ENCODE measurements at regions not wholly inside any gene's neighbourhood (a gene's known extent, or its start where the extent isn't known, plus 50 kb on each side); places are given as distances from the start of the nearest gene placed in this dataset.
A peak's percentile ranks its signal among the peaks of the same experiment; 100 is the strongest.
"Not testable (repeated sequence)": the region's sequence is repeated elsewhere in the genome, so short reads cannot be mapped to it uniquely, and the experiment has no call there.

DNA sequence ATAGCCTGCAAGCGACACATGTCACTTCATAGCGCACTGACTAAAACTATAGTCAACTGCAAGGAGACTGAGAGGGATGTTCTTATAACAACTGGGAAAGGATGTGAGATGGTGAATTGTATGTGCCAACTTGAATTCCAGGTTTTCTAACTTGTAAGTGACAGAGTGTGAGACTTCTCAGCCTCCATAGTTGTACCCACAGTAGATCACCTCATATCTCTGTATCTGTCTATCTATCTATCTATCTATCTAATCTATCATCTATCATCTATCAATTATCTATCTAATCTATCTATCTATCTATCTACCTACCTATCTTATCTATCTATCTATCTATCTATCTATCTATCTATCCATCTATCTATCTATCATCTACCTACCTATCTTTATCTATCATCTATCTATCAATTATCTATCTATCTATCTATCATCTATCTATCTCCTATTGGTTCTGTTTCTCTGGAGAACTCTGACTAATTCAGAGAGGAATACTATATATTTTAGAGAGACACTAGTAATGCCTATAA lies 162.3 kb downstream of the CTH start:
- no peak for TF ChIP-seq JUND (IDR thresholded peaks at IDR 0.05; ENCODE audit: low read depth)
- in situ Hi-C loops (cut with HindIII; ENCODE audit: low pct_unique_long_range_greater_than_20kb, low sequenced_read_pairs), result no loop called here
- DNase-seq (ENCODE audit: low read depth in 1 of 2, low spot score in 1 of 2), result no peak

DNA sequence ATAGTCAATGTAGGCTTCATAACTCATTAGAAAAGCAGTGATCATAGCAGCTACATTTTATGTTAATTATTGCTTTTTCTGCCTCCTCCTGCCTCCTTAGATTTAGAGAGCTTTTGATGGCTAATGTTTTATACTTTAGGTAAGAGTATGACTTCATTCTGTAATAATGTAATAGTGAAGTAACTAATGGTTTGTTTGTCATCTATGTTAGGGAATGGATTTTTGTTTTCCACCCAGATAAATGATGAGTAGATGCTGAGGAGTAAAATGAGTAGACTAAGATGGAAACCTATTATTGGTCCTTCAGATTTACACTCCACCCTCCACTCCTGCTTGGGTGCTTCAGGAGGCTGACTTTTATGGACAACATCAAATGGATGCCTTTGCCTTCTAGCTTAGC lies 170.6 kb downstream of the CTH start:
- in situ Hi-C loops (cut with HindIII; ENCODE audit: low pct_unique_long_range_greater_than_20kb, low sequenced_read_pairs), result no loop called here
- TF ChIP-seq JUND (IDR thresholded peaks at IDR 0.05; ENCODE audit: low read depth), result no peak
- DNase-seq (ENCODE audit: low read depth in 1 of 2, low spot score in 1 of 2), result no peak

DNA sequence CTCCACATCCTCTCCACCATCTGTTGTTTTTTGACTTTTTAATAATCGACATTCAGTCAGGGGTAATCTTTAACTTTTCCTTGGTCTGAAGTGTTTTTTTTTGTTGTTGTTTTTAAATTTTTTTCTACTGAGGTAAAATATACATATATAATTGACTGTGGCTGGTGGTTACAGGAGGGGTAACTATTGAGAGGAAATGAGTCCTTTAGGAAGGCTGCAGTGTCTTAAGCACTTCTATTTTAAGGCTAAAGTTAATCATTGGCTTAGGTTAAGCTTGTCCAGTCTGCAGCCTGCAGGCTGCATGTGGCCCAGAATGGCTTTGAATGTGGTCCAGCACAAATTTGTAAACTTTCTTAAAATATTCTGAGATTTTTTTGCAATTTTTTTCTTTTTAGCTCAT lies 172.5 kb downstream of the CTH start:
- TF ChIP-seq JUND (IDR thresholded peaks at IDR 0.05; ENCODE audit: low read depth), result no peak
- in situ Hi-C loops (cut with HindIII; ENCODE audit: low pct_unique_long_range_greater_than_20kb, low sequenced_read_pairs), result no loop called here
- DNase-seq (ENCODE audit: low read depth in 1 of 2, low spot score in 1 of 2), result no peak

DNA sequence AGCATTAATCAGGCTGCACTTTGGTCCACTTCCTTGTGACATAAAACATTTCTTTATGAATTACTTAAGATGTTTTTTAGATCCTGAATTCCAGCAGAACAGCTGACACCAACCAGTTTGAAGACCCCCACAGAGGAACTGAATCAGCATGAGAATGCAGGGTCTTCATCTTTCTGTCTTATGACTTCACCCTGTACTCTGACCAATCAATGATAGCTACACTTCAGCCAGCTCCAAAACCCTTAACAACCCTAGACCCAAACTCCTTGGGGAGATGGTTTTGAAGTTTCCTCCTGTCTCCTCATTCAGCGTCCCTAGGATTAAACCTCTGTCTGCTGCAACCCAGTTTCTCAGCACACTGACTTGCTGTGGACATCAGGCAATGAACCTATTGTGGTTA lies 175.0 kb downstream of the CTH start:
- DNase-seq (ENCODE audit: low read depth in 1 of 2, low spot score in 1 of 2), result no peak
- TF ChIP-seq JUND (IDR thresholded peaks at IDR 0.05; ENCODE audit: low read depth), result no peak
- in situ Hi-C loops (cut with HindIII; ENCODE audit: low pct_unique_long_range_greater_than_20kb, low sequenced_read_pairs), result no loop called here

DNA sequence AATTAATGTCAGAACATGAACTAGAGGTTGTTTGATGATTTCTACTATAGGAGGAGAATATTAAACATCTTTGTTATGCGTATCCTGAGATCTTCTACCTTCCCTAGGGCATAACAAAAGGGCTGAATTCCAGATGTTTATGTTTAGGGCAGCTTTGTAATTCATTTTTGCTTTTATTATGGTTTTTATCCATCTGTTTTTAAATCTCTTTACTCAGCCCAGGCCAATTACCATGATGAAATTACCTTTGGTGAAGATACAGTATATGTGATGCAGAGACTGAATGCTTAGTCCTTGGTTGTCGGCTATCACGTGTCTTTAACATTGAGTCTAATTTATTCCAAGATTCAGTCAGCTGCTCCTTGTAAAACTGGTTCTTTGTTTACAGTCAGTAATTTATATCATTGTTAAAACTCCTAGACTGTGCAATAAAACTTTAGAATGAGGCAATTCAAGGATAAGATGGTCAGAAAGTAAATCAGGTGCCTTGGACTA lies 176.9 kb downstream of the CTH start:
- no peak for DNase-seq (ENCODE audit: low read depth in 1 of 2, low spot score in 1 of 2)
- TF ChIP-seq JUND (IDR thresholded peaks at IDR 0.05; ENCODE audit: low read depth), result no peak
- in situ Hi-C loops (cut with HindIII; ENCODE audit: low pct_unique_long_range_greater_than_20kb, low sequenced_read_pairs), result no loop called here

DNA sequence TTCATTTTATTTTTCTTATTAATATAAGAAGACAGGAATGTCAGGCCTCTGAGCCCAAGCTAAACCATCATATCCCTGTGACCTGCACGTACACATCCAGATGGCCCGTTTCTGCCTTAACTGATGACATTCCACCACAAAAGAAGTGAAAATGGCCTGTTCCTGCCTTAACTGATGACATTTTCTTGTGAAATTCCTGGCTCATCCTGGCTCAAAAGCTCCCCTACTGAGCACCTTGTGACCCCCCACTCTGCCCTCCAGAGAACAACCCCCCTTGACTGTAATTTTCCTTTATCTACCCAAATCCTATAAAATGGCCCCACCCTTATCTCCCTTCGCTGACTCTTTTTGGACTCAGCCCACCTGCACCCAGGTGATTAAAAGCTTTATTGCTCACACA lies 182.5 kb downstream of the CTH start:
- in situ Hi-C loops (cut with HindIII; ENCODE audit: low pct_unique_long_range_greater_than_20kb, low sequenced_read_pairs), result not testable (repeated sequence)

DNA sequence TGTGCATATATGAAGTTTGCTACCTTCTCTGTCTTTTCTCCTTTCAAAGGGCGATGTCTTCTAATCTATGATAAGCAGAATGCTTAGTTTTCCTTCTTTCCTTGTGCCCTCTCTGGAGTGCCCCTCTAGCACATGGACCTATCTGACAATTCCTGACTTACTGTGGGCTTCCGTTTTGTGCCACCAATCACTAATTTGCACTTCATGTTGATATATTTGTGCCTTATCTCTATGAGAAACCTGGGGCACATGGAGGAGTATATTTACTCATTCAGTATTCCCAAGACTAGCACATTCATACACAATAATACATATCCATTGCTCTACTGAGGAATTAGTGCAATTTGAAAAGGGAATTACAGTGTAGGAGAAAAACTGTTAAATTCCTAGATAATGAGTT lies 197.7 kb downstream of the CTH start:
- no peak for DNase-seq (ENCODE audit: low read depth in 1 of 2, low spot score in 1 of 2)

More for the DNA sequence above, 182.5 kb downstream of the CTH start:
- not testable (repeated sequence) for DNase-seq (ENCODE audit: low read depth in 1 of 2, low spot score in 1 of 2)

DNA sequence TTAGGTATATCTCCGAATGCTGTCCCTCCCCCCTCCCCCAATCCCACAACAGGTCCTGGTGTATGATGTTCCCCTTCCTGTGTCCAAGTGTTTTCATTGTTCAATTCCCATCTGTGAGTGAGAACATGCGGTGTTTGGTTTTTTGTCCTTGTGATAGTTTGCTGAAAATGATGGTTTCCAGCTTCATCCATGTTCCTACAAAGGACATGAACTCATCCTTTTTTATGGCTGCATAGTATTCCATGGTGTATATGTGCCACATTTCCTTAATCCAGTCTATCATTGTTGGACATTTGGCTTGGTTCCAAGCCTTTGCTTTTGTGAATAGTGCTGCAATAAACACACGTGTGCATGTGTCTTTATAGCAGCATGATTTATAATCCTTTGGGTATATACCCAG lies 199.1 kb downstream of the CTH start:
- not testable (repeated sequence) for DNase-seq (ENCODE audit: low read depth in 1 of 2, low spot score in 1 of 2)

More for the DNA sequence above, 197.7 kb downstream of the CTH start:
- no peak for TF ChIP-seq JUND (IDR thresholded peaks at IDR 0.05; ENCODE audit: low read depth)
- in situ Hi-C loops (cut with HindIII; ENCODE audit: low pct_unique_long_range_greater_than_20kb, low sequenced_read_pairs), result no loop called here

DNA sequence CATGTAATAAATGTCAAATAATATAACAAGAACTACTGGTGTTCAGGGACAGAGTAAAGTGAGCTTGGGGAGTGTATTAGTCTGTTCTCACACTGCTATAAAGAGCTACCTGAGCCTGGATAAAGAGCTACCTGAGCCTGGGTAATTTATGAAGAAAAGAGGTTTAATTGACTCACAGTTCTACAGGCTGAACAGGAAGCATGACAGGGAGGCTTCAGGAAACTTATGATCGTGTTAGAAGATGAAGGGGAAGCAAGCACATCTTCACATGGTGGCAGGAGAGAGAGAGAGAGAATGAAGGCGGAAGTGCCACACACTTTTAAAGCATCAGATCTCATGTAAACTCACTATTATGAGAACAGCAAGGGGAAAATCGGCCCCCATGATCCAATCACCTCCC lies 205.9 kb downstream of the CTH start:
- no peak for TF ChIP-seq JUND (IDR thresholded peaks at IDR 0.05; ENCODE audit: low read depth)
- no peak for DNase-seq (ENCODE audit: low read depth in 1 of 2, low spot score in 1 of 2)
- in situ Hi-C loops (cut with HindIII; ENCODE audit: low pct_unique_long_range_greater_than_20kb, low sequenced_read_pairs), result no loop called here

More for the DNA sequence above, 199.1 kb downstream of the CTH start:
- in situ Hi-C loops (cut with HindIII; ENCODE audit: low pct_unique_long_range_greater_than_20kb, low sequenced_read_pairs), result not testable (repeated sequence)

DNA sequence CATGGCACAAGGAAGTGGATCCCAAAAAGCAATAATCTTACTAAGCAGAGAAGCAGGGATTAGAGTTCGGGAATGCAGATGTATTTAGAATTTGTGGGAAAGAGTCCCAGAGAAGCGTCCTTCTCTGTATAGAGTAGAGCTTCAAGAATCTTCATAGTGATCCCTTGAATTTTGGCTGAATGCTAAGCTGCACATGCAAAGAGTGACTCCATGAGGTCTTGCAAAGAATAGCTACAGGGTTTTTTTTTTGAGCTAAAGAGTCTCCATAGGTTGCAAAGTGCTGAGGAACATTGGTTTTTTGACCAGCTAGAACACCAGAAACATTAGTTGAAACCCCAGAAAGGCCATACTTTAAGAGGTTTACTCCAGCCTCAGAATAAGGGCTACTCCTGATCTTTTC lies 206.7 kb downstream of the CTH start:
- in situ Hi-C loops (cut with HindIII; ENCODE audit: low pct_unique_long_range_greater_than_20kb, low sequenced_read_pairs), result no loop called here
- peak in 1 of 2 experiments; percentile 22 for DNase-seq (ENCODE audit: low read depth in 1 of 2, low spot score in 1 of 2)
- no peak for TF ChIP-seq JUND (IDR thresholded peaks at IDR 0.05; ENCODE audit: low read depth)

DNA sequence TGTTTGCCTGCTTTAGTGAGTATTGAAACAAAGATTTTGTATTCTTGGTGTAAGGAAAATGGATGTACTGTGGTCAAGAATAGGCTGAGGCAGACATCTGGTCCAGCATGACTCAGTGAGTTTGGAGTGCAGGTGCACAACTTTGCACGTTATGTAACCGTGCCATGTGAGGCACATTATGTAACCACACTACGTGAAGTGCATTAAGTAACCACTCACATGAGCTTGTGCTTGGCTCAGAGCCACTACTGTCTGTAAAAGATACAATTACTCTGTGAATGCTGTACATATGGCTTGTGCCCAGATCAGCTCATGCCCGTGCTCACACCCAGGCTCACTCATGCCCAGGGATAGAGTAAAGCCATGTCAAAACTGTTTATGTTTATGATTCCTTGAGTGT lies 216.8 kb downstream of the CTH start:
- no peak for TF ChIP-seq JUND (IDR thresholded peaks at IDR 0.05; ENCODE audit: low read depth)
- peak in 1 of 2 experiments; percentile 3 for DNase-seq (ENCODE audit: low read depth in 1 of 2, low spot score in 1 of 2)

DNA sequence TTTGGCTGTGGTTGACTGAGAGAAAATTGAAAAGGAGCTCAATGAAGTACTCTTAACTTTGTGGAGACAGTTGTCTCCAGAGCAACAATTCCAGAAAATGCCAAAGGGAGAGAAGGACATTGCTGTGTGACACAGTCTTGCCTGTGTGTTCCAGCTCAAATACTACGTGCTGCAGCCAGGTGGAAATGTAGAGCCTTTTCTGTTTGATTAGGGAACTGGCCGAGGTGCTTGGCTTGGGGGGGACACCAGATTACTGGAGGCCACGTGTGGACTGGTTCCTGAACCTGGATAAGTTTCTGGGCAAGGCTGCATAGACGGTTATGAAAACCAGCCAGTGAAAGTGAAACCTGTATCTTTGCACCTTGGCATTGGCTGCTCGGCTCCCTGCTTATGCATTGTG lies 217.9 kb downstream of the CTH start:
- DNase-seq (ENCODE audit: low read depth in 1 of 2, low spot score in 1 of 2), result peak; percentile 16 to 57
- in situ Hi-C loops (cut with HindIII; ENCODE audit: low pct_unique_long_range_greater_than_20kb, low sequenced_read_pairs), result no loop called here
- TF ChIP-seq JUND (IDR thresholded peaks at IDR 0.05; ENCODE audit: low read depth), result no peak

More for the DNA sequence above, 216.8 kb downstream of the CTH start:
- in situ Hi-C loops (cut with HindIII; ENCODE audit: low pct_unique_long_range_greater_than_20kb, low sequenced_read_pairs), result no loop called here

DNA sequence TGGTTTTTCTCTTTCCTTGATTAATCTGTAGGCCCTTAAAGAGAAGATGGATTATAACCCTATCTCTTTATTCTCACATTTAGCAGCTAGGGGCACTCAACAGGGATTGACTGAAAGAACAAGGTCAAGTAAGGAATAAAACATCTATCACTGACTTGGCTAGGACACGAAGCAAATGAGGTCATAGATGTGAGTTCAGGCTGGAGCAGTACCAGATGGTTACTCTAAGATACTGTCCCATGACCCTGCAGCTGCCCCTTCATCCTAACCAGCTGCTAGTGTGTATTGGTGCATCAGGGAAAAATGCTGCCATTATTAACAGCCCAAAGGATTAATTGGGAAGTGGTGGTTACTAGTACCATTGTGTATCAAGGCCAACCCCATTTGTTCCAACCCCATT lies 221.9 kb downstream of the CTH start:
- no peak for DNase-seq (ENCODE audit: low read depth in 1 of 2, low spot score in 1 of 2)
- no peak for TF ChIP-seq JUND (IDR thresholded peaks at IDR 0.05; ENCODE audit: low read depth)
- in situ Hi-C loops (cut with HindIII; ENCODE audit: low pct_unique_long_range_greater_than_20kb, low sequenced_read_pairs), result no loop called here

DNA sequence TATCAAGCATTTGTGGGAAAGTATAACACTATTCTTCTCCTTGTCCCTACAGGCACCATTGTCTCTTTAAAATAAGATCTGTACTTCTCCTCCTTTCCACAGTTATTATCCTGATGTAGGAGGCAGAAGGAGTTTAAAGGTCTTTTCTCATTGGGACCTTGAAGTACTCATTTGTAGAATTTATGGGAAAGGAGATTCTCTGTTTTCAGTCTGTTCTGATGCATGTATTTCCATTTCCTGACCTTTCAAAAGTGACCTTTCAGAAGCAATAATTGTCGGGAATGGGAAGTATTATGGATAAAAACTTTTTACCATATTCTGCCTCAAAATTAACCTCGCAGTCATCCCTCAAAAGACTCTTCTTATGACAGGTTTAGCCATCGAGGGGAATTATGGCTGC lies 224.8 kb downstream of the CTH start:
- in situ Hi-C loops (cut with HindIII; ENCODE audit: low pct_unique_long_range_greater_than_20kb, low sequenced_read_pairs), result no loop called here
- DNase-seq (ENCODE audit: low read depth in 1 of 2, low spot score in 1 of 2), result no peak
- no peak for TF ChIP-seq JUND (IDR thresholded peaks at IDR 0.05; ENCODE audit: low read depth)
